NCI-H2107 treated with DMSO at 0.1 percent for 48 hours (cell line): ENCODE measurements at regions not wholly inside any gene's neighbourhood (a gene's known extent, or its start where the extent isn't known, plus 50 kb on each side); places are given as distances from the start of the nearest gene placed in this dataset.
A peak's percentile ranks its signal among the peaks of the same experiment; 100 is the strongest.

ENCODE experiments used
- DNase-seq: peaks from one replicate; lab custom pipeline; 2025; ENCODE audit not compliant: unreplicated experiment; lab: John Stamatoyannopoulos, UW

DNA sequence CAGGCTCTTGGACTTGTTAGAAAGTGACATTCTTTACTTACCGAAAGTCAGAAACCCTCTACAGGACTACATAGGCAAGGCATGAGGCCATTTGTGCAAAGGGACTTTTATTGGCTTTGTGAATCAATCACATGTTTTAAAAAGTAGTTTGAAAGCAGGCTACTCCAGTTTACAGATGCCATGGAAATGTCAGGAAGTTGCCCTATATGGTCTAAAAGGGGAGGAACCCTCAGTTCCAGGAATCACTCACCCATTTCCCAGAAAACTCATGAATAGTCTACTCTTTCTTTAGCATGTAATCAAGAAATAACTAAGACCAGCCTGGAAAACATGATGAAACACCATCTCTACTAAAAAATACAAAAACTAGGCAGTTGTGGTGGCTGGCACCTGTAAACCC, 51.0 kb upstream of the MKRN3 start:
- no peak for DNase-seq

DNA sequence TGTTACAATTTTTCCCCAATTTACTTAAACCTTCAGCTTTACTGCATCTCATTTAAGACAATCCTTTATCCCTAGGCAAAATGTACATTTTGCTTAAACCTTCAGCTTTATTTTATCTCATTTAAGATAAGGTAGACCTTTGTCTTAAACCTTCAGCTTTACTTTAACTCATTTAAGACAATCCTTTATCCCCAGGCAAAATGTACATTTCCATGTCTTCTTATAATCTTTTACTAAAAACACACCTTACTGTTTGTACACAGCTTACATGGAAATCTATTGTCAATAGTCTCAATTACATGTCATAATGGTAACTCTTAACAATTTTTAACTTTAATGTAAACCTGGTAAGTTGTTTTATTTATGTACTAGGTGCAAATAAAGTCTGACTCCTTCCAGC, 58.7 kb upstream of the MKRN3 start:
- DNase-seq, result no peak

DNA sequence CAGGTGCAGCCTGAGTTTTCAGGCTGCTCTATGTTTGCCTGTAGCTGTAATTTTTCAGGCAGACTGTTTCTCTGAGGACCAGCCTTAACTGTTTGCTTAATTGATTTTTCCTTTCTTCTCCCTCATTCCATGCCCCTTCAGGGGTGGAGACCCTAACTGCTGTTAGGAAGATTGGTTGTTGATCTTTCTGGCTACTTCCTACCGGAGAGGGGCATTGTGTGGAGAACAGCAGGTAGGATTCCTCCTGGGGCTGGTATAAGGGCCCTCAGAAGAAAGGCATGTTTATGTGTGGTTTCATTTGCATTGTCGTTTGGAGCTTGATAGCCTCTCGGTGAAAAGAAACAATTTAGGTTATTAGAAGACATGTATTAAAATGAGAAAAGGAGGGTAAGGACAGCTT, 56.9 kb upstream of the GOLGA6L2 start:
- peak; percentile 49 for DNase-seq

DNA sequence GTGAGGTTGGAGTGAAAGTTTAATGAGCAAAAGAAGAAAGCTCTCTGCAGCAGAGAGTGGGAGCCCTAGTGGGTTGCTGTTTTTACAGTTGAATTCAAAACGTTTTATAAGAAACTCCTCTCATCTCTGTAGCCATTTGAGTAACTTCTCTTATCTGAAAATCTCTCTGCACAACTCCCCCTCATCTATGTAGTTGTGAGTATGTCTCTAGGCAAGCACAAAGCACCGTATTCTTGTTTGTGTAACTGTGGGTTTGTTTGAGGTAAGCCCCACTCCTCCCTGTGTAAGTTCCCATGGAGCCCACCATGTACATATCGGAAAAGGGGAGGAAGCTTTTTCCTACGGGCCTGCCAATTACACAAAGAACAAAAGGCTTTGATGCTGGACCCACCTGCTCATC, 56.5 kb upstream of the GOLGA6L2 start:
- no peak for DNase-seq

DNA sequence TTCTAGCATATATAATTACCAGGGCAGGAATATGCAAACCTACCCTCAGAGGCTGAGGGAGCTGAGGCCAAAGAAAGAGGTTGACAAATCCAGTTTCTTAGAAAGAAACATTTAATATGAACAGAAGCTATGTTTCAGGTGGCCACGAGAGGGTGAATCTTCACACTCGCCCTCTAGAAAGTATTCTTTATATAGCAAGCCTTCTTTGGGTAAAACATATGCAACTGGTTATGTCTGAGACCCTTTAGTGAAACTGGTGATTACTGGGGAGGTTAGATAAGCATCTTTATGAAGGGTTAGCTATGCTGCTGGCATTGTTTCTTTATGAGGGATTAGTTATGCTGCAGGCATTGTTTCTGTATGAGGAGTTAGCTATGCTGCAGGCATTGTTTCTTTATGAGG, 50.7 kb upstream of the GOLGA6L2 start:
- no peak for DNase-seq
